Keratinocyte (primary cell): ENCODE measurements at regions not wholly inside any gene's neighbourhood (a gene's known extent, or its start where the extent isn't known, plus 50 kb on each side); places are given as distances from the start of the nearest gene placed in this dataset.

ENCODE experiments used
- DNase-seq: peaks from one replicate; pipeline ENCODE4 v3.0.0-alpha.2; 2011; ENCODE audit warnings: low read depth, missing footprints, low spot score
- FAIRE-seq: peaks from 2 replicates; lab custom pipeline; 2011; peaks lifted over from hg19 to GRCh38; lab: Jason Lieb, UNC
- H2AFZ ChIP-seq: 2 replicates; pipeline ENCODE4 v1.6.0; 2012; ENCODE audit warnings: low read length, control low read depth, inconsistent platforms; ENCODE audit not compliant: control insufficient read depth
- H3K27ac ChIP-seq: 2 replicates; pipeline ENCODE4 v1.5.1; 2011; ENCODE audit warnings: low read length; ENCODE audit not compliant: control insufficient read depth, insufficient read depth
- H3K27me3 ChIP-seq: 3 replicates; pipeline ENCODE4 v1.6.0; 2011; ENCODE audit warnings: low read length; ENCODE audit not compliant: control insufficient read depth, insufficient read depth; ENCODE audit errors: extremely low read depth
- H3K36me3 ChIP-seq, 2 experiments: 2 replicates in 1 of 2; 3 replicates in 1 of 2; pipeline ENCODE4 v1.5.1; 2011; ENCODE audit warnings: low read length in 2 of 2, mild to moderate bottlenecking in 1 of 2; ENCODE audit not compliant: control insufficient read depth in 2 of 2, insufficient read depth in 2 of 2; ENCODE audit errors: extremely low read depth in 1 of 2
- H3K4me1 ChIP-seq: 3 replicates; pipeline ENCODE4 v1.5.1; 2011; ENCODE audit warnings: low read length; ENCODE audit not compliant: control insufficient read depth, insufficient read depth; ENCODE audit errors: extremely low read depth
- H3K4me2 ChIP-seq: 3 replicates; pipeline ENCODE4 v1.6.0; 2011; ENCODE audit warnings: low read depth, low read length; ENCODE audit not compliant: control insufficient read depth, insufficient read depth; ENCODE audit errors: extremely low read depth
- H3K4me3 ChIP-seq, 3 experiments: fragments of 200-600 bp in 1 of 3; sonication (generic) in 1 of 3; 2 replicates in 2 of 3; 3 replicates in 1 of 3; pipeline ENCODE4 v1.5.1; 2011 to 2016; ENCODE audit warnings: low read length in 3 of 3, mild to moderate bottlenecking in 3 of 3, control low read depth in 2 of 3, inconsistent platforms in 1 of 3, low read depth in 1 of 3, mixed read lengths in 1 of 3, mixed run types in 1 of 3, moderate library complexity in 1 of 3; ENCODE audit not compliant: control insufficient read depth in 2 of 3, insufficient read depth in 2 of 3; ENCODE audit errors: extremely low read depth in 1 of 3
- H3K79me2 ChIP-seq: 2 replicates; pipeline ENCODE4 v1.6.0; 2012; ENCODE audit warnings: low read length; ENCODE audit not compliant: control insufficient read depth, insufficient read depth
- H3K9ac ChIP-seq: 3 replicates; pipeline ENCODE4 v1.6.0; 2011; ENCODE audit warnings: low read length; ENCODE audit not compliant: control insufficient read depth, insufficient read depth; ENCODE audit errors: extremely low read depth
- H3K9me1 ChIP-seq: 3 replicates; pipeline ENCODE4 v1.6.0; 2011; ENCODE audit warnings: low read length; ENCODE audit not compliant: control insufficient read depth, insufficient read depth; ENCODE audit errors: extremely low read depth
- H3K9me3 ChIP-seq: 2 replicates; pipeline ENCODE4 v1.5.1; 2012; ENCODE audit warnings: low read depth, low read length; ENCODE audit not compliant: control insufficient read depth
- H4K20me1 ChIP-seq: 3 replicates; pipeline ENCODE4 v1.6.0; 2011; ENCODE audit warnings: low read length; ENCODE audit not compliant: control insufficient read depth, insufficient read depth; ENCODE audit errors: extremely low read depth
- EZH2 ChIP-seq: IDR thresholded peaks from one replicate; pipeline ENCODE4 v1.6.1; 2012; ENCODE audit warnings: inconsistent platforms, mild to moderate bottlenecking, low read length, moderate library complexity
- dilution Hi-C: fragments of 300-500 bp; cut with MboI; formaldehyde crosslinking; loops from one replicate; pipeline ENCODE4 v1.7.0; 2020; ENCODE audit warnings: low sequenced_read_pairs; ENCODE audit not compliant: extremely low pct_ligation_motif_present
- TF ChIP-seq, protein P1 (sequence below), 3 experiments: IDR thresholded peaks in 1 of 3; conservative IDR thresholded peaks in 1 of 3; optimal IDR thresholded peaks in 1 of 3; 2 replicates in 2 of 3; 3 replicates in 1 of 3; pipeline versions ENCODE3 to v1.5.1; 2011; ENCODE audit warnings: low read length in 3 of 3, mild to moderate bottlenecking in 3 of 3, moderate library complexity in 2 of 3, control low read depth in 1 of 3, inconsistent platforms in 1 of 3; ENCODE audit not compliant: insufficient read depth in 2 of 3; ENCODE audit errors: extremely low read depth in 1 of 3

DNA sequence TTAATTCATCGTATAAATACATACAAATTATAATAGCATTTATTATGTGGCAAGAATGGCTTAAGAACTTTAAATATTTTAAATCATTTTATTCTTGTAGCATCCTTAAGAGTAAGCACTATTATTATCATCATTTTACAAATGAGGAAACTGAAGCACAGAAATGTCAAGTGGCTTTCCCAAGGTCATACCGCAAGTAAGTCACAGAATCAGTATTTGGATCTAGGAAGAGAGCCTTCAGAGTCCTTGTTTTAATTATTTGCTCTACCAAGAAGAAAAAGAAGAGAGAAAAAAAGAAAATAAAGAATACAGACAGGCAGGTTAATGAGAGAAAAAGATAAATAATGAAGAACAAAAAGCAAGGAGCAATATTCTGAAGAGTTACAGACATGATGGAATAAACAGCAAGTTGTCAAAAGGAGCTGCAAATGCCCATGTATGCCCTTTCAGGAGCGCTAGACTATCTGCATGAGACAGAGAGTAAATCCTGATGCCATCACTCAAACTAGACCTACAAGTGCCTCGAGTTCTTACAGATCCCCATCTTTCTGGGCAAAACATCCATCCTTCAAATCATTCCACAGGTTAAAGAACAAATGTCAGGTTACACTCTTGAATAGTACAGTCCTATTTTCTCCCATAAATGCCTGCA lies 57.8 kb upstream of the ETAA1 start:
- no peak for DNase-seq
- Histone ChIP-seq H2AFZ (no peak overlapping the region), H4K20me1 (no peaks in the 10 kb centered on the region), H3K27me3 (no peaks in the 10 kb centered on the region), H3K79me2 (no peaks in the 10 kb centered on the region), H3K4me1 (no peaks in the 10 kb centered on the region), H3K9me3 (no peaks in the 10 kb centered on the region), H3K9me1 (no peaks in the 10 kb centered on the region), H3K9ac (no peak overlapping the region), H3K27ac (no peak overlapping the region), H3K4me2 (no peak overlapping the region), H3K36me3 (no peaks in the 10 kb centered on the region), H3K4me3 (no peak overlapping the region)
- no peak for TF ChIP-seq EZH2
- TF ChIP-seq, protein P1, sequence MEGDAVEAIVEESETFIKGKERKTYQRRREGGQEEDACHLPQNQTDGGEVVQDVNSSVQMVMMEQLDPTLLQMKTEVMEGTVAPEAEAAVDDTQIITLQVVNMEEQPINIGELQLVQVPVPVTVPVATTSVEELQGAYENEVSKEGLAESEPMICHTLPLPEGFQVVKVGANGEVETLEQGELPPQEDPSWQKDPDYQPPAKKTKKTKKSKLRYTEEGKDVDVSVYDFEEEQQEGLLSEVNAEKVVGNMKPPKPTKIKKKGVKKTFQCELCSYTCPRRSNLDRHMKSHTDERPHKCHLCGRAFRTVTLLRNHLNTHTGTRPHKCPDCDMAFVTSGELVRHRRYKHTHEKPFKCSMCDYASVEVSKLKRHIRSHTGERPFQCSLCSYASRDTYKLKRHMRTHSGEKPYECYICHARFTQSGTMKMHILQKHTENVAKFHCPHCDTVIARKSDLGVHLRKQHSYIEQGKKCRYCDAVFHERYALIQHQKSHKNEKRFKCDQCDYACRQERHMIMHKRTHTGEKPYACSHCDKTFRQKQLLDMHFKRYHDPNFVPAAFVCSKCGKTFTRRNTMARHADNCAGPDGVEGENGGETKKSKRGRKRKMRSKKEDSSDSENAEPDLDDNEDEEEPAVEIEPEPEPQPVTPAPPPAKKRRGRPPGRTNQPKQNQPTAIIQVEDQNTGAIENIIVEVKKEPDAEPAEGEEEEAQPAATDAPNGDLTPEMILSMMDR (optimal IDR thresholded peaks at IDR 0.05 in 1 of 3, IDR thresholded peaks at IDR 0.05 in 1 of 3, conservative IDR thresholded peaks at IDR 0.05 in 1 of 3; ENCODE audit: extremely low read depth in 1 of 3, insufficient read depth in 2 of 3, low read length in 3 of 3): no peak
- dilution Hi-C loops: no loop called here
- no peak for FAIRE-seq

DNA sequence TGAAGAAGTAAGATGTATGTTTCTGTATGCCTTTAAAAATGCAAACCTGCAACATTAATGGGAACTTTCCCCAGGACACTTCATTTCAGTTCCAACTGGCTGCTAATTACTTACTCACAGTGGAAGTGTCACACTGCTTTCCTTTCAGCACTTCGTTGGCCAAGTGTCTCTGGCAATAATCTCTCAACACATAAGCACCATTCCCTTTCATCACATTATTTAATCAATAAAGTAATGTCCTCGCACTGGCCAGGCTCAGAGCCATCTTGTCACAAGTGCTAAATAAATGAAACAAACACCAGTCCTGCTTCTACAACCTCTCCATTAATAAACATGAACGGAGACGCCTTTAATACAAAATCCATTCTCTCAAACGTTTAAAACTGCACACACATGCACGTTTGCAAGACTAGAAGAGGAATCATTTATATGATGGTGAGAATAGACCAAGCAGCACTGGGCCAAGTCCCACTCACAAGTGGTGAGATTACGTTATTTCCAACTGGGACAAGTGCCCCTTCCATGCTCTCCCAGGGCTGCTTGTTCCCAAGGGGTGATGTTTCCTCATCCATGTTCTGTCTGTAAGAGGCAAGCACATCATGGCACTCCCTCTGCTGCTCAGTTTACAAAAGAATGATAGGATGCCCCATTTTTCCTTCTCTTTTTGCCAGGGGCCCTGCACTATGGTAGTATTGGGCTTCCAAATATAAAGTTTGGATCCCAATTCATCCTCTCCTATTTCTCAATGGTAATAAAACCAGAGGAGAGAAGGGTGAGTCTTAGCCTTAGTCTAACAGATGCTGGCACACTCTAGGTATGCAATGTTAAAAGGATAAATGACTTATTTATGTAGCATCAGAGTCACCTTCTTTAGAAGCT lies 56.8 kb upstream of the ETAA1 start:
- DNase-seq (no peak), FAIRE-seq (no peak)
- Histone ChIP-seq H3K9me1 (no peaks in the 10 kb centered on the region), H3K27me3 (no peaks in the 10 kb centered on the region), H3K36me3 (no peaks in the 10 kb centered on the region), H2AFZ (no peak overlapping the region), H4K20me1 (no peaks in the 10 kb centered on the region), H3K4me2 (no peak overlapping the region), H3K27ac (no peak overlapping the region), H3K9ac (no peak overlapping the region), H3K79me2 (no peaks in the 10 kb centered on the region), H3K4me1 (no peaks in the 10 kb centered on the region), H3K4me3 (no peak overlapping the region), H3K9me3 (no peaks in the 10 kb centered on the region)
- dilution Hi-C loops: no loop called here
- TF ChIP-seq, protein P1 (optimal IDR thresholded peaks at IDR 0.05 in 1 of 3, IDR thresholded peaks at IDR 0.05 in 1 of 3, conservative IDR thresholded peaks at IDR 0.05 in 1 of 3; ENCODE audit: extremely low read depth in 1 of 3, insufficient read depth in 2 of 3, low read length in 3 of 3): no peak
- TF ChIP-seq EZH2: no peak
